Psoas muscle (tissue), 7 donors: ENCODE measurements at regions not wholly inside any gene's neighbourhood (a gene's known extent, or its start where the extent isn't known, plus 50 kb on each side); places are given as distances from the start of the nearest gene placed in this dataset.

ENCODE experiments used
- ATAC-seq, 4 donors: fragments of 200-7000 bp; cut with Tn5 transposase; one replicate each; pipeline ENCODE4 v1.9.1; 2020; ENCODE audit warnings: moderate library complexity in 3 of 4, mild to moderate bottlenecking in 2 of 4
- DNase-seq, 2 donors: peaks; one replicate each; pipeline ENCODE4 v3.0.0-alpha.2; 2020
- H3K27ac ChIP-seq: fragments of 200-600 bp; one replicate; pipeline ENCODE4 v1.8.0; 2022
- H3K27me3 ChIP-seq, 3 donors: fragments of 200-600 bp in 1 of 3; one replicate each; pipeline versions ENCODE4 v1.6.1 to v1.8.0; 2013 to 2022; ENCODE audit warnings: low read length in 2 of 3, mild to moderate bottlenecking in 2 of 3, moderate library complexity in 1 of 3; ENCODE audit not compliant: insufficient read depth in 3 of 3
- H3K36me3 ChIP-seq, 2 donors: fragments of 200-600 bp in 1 of 2; one replicate each; pipeline versions ENCODE4 v1.6.1 to v1.8.0; 2013 to 2022; ENCODE audit warnings: low read depth in 1 of 2, mild to moderate bottlenecking in 1 of 2, moderate library complexity in 1 of 2; ENCODE audit not compliant: insufficient read depth in 1 of 2
- H3K4me1 ChIP-seq: fragments of 200-600 bp; one replicate; pipeline ENCODE4 v1.8.0; 2022
- H3K4me3 ChIP-seq: fragments of 200-600 bp; one replicate; pipeline ENCODE4 v1.8.0; 2022; ENCODE audit warnings: mild to moderate bottlenecking
- H3K9me3 ChIP-seq: fragments of 200-600 bp; one replicate; pipeline ENCODE4 v1.8.0; 2022
- CTCF ChIP-seq: fragments of 200-600 bp; IDR thresholded peaks from one replicate; pipeline ENCODE4 v1.8.0; 2022; ENCODE audit warnings: antibody characterized with exemption
- WGBS, 3 donors: extraction: QIAGEN DNeasy Blood & Tissue Kit; methylation state at CpG; one replicate each; pipeline versions ENCODE4 v1.1.6 to v1.1.7; 2013; 5-methylcytosine and 5-hydroxymethylcytosine counted together
- intact Hi-C, 2 donors: fragments of 100-400 bp; cut with DNase I; formaldehyde crosslinking; loops; one replicate each; pipeline versions ENCODE4 v1.11.0 to v1.14.2; 2022
- donor health status: healthy with polysubstance abuse.
- donor health status: DM: no; HTN: no; CAD: no; lungs with moderate emphysema.
- donor health status: Bipolar disorder and iron deficiency.
- donor health status: healthy.
- donor health status: DM: yes; HTN: yes; CAD: no.
- donor health status: DM: no; HTN: no; CAD: no.
- donor health status: DM: yes; HTN: yes; CAD: no.

DNA sequence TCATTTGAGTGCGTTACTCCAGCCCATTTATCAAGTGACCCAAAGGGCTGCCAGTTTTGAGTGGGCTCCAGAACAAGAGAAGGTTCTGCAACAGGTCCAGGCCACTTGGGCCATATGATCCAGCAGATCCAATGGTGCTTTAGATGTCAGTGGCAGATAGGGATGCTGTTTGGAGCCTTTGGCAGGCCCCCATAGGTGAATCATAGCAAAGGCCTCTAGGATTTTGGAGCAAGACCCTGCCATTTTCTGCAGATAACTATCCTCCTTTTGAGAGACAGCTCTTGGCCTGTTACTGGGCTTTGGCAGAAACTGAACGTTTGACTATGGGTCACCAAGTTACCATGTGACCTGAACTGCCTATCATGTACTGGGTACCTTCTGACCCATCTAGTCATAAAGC, 358.8 kb upstream of the SEMA3C start:
- Histone ChIP-seq H3K27me3 (no peaks in the 10 kb centered on the region), H3K9me3 (no peaks in the 10 kb centered on the region), H3K36me3 (no peaks in the 10 kb centered on the region), H3K27ac (no peak overlapping the region), H3K4me1 (no peaks in the 10 kb centered on the region), H3K4me3 (no peak overlapping the region)
- intact Hi-C loops = no loop called here
- WGBS, 3 donors = 49 to 80% (median 78%) methylated on average over 2 of the region's 2 CpGs
- no peak for TF ChIP-seq CTCF
- no peak for DNase-seq
- no peak for ATAC-seq

DNA sequence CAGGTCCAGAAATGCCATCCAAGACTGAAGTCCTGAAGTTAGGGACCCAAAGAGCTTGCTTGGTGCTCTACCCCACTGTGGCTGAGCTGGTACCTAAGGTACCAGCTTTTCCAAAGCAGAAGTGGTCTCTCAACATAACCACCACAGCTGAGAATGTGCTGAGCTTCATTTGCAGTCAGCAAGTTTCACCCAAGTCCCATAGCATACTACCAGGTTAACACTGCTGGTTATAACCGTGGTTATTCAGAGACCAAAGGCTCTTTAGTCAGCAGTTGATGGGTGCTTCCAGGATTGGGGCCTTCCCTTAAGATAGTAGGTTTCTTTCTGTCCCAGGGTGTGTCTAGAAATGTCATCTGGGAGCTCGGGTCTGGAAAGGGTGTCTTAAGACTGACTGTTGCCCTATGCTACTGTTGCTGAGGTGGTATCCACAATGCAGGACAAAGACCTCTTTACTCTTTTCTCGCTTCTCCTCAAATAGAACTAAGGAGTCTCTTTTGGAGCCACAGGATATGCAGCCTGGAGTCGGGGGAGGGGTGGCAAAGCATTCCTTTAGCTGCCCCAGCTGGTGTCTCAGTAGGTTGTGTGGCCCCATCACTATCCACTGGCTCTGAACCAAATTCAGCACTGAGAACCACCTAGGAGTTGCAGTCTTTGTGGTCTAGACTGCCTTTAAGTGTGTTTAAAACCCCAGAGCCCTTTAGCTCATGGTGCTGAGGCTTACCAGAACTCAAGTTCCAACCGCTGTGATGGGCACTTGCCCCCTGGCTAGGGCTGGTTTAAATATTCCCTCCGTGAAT, 354.9 kb upstream of the SEMA3C start:
- WGBS, 3 donors = 69 to 83% (median 72%) methylated on average over 6 of the region's 6 CpGs
- intact Hi-C loops = no loop called here
- H3K9me3 ChIP-seq = no peaks in the 10 kb centered on the region
- no peaks in the 10 kb centered on the region for H3K36me3 ChIP-seq
- H3K27me3 ChIP-seq = no peaks in the 10 kb centered on the region
- no peaks in the 10 kb centered on the region for H3K4me1 ChIP-seq
- DNase-seq (no peak), ATAC-seq (no peak)
- no peak overlapping the region for H3K4me3 ChIP-seq
- no peak overlapping the region for H3K27ac ChIP-seq
- no peak for TF ChIP-seq CTCF

DNA sequence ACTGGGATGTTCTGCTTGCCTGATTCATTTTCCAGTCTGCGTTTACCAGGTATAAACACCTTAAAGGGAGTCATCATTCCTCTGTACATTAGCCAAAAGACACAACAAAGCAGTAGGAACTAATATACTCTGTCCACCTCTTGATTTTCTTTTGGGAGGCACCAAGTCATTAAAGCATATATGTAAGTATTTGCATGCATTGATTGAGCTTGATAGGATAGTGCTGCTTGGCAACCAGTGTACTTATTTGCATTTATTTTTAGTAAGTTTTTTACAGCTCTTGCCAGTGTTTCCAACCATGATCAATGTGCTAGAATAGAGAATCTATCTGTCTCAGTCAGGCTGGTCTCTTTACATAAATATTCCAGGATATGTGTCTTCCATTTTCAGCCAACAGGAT, 353.3 kb upstream of the SEMA3C start:
- no peak for TF ChIP-seq CTCF
- no peak overlapping the region for H3K27ac ChIP-seq
- intact Hi-C loops = no loop called here
- H3K9me3 ChIP-seq = no peaks in the 10 kb centered on the region
- 92 to 97% (median 96%) methylated on average over 1 of the region's 1 CpG for WGBS, 3 donors
- no peak overlapping the region for H3K4me3 ChIP-seq
- no peaks in the 10 kb centered on the region for H3K36me3 ChIP-seq
- no peaks in the 10 kb centered on the region for H3K4me1 ChIP-seq
- DNase-seq = no peak
- ATAC-seq = no peak
- no peaks in the 10 kb centered on the region for H3K27me3 ChIP-seq

DNA sequence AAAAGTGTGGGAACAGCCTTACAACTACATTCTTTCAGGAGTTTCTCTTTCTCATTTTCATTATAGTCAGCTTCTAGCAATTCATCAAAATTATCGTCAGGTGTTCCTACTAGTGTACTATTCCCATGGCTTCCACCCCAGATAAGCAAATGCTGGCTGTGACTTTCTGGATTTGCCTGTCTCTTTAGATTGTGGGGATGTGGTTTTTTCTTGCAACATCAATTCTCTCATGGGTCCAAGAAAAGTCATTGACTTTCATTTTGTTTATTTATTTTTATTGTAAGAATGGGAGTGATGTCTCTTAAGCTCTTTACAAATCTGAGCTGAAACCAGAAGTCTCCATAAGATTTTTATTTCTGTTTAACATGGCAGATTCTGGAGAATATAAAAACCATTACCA, 349.7 kb upstream of the SEMA3C start:
- Histone ChIP-seq H3K27me3 (no peaks in the 10 kb centered on the region), H3K4me1 (no peaks in the 10 kb centered on the region), H3K9me3 (no peaks in the 10 kb centered on the region), H3K27ac (no peak overlapping the region), H3K36me3 (no peaks in the 10 kb centered on the region), H3K4me3 (no peak overlapping the region)
- 85 to 94% (median 86%) methylated on average over 1 of the region's 1 CpG for WGBS, 3 donors
- no peak for ATAC-seq
- no peak for DNase-seq
- intact Hi-C loops = no loop called here
- no peak for TF ChIP-seq CTCF

DNA sequence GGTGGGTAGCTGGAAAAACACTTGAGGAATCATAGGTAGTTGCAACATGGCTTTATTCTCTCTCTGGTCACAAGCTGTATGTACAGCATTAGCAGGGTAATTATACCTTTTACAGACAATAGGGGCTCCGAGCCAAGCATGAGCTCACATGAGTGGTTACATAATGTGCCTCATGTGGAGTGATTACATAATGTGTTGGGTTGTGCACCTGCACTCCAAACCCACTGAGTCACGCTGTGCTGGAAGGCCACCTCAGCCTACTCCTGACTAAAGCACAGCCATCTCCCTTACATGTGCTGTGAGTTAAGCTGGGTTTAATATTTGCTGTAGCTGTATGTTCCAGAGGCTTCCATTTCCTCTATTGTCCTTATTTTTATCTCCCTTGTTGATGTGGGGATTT, 348.7 kb upstream of the SEMA3C start:
- no peak overlapping the region for H3K4me3 ChIP-seq
- intact Hi-C loops = no loop called here

More for the DNA sequence above, 348.7 kb upstream of the SEMA3C start:
- H3K4me1 ChIP-seq = no peaks in the 10 kb centered on the region
- no peaks in the 10 kb centered on the region for H3K36me3 ChIP-seq
- WGBS, 3 donors = 49 to 57% (median 52%) methylated on average over 2 of the region's 2 CpGs
- no peak overlapping the region for H3K27ac ChIP-seq
- no peaks in the 10 kb centered on the region for H3K9me3 ChIP-seq
- no peak for TF ChIP-seq CTCF
- no peak for DNase-seq
- no peak for ATAC-seq
- no peaks in the 10 kb centered on the region for H3K27me3 ChIP-seq
